IMR-90 (cell line): ENCODE measurements at regions not wholly inside any gene's neighbourhood (a gene's known extent, or its start where the extent isn't known, plus 50 kb on each side); places are given as distances from the start of the nearest gene placed in this dataset.

ENCODE experiments used
- ATAC-seq: fragments of 200-7000 bp; cut with Tn5 transposase; 2 replicates; pipeline ENCODE4 v1.9.1; 2020; ENCODE audit warnings: low read depth, mild to moderate bottlenecking, moderate library complexity
- BruUV-seq: library from RNA; stranded (reverse); fragments of 400-500 nt; replicated peaks from 2 replicates; lab custom pipeline; 2021; lab: Mats Ljungman, UMichigan
- CTCF ChIA-PET: fragments of 300-600 bp; formaldehyde crosslinking; extraction: SDS; loops from one replicate; lab custom pipeline; 2021; ENCODE audit warnings: antibody characterized with exemption; lab: Yijun Ruan, JAX
- POLR2A ChIA-PET: fragments of 300-600 bp; sonication (Branson Sonifier 250); formaldehyde crosslinking; loops from one replicate; lab custom pipeline; 2022; ENCODE audit warnings: antibody characterized with exemption; ENCODE audit not compliant: unreplicated experiment; lab: Charles Lee
- DNase-seq: peaks from one replicate; pipeline ENCODE4 v3.0.0; 2013
- H2AFZ ChIP-seq: replicated peaks from 2 replicates; pipeline ENCODE3; 2013; ENCODE audit warnings: low read length, mild to moderate bottlenecking; ENCODE audit not compliant: poor library complexity
- H2AK5ac ChIP-seq: 2 replicates; pipeline ENCODE4 v1.6.1; 2013; ENCODE audit warnings: low read depth, low read length, inconsistent platforms
- H2AK9ac ChIP-seq: replicated peaks from 2 replicates; pipeline ENCODE3; 2013; ENCODE audit warnings: mild to moderate bottlenecking, low read depth, low read length, moderate library complexity; ENCODE audit not compliant: poor library complexity
- H2BK120ac ChIP-seq: 2 replicates; pipeline ENCODE4 v1.6.1; 2013; ENCODE audit warnings: low read depth, low read length, inconsistent platforms
- H2BK15ac ChIP-seq: 3 replicates; pipeline ENCODE4 v1.6.1; 2013; ENCODE audit warnings: low read depth, low read length, inconsistent platforms
- H2BK20ac ChIP-seq: 2 replicates; pipeline ENCODE4 v1.6.1; 2013; ENCODE audit warnings: low read depth, mild to moderate bottlenecking, inconsistent platforms, low read length, moderate library complexity
- H2BK5ac ChIP-seq: 2 replicates; pipeline ENCODE4 v1.6.1; 2013; ENCODE audit warnings: mild to moderate bottlenecking, low read depth, low read length, inconsistent platforms; ENCODE audit not compliant: poor library complexity, severe bottlenecking
- H3K14ac ChIP-seq: replicated peaks from 2 replicates; pipeline ENCODE4 v1.6.1; 2013; ENCODE audit warnings: low read depth, low read length, inconsistent platforms
- H3K18ac ChIP-seq: 2 replicates; pipeline ENCODE4 v1.6.1; 2013; ENCODE audit warnings: low read depth, low read length, control low read depth
- H3K23ac ChIP-seq: 2 replicates; pipeline ENCODE4 v1.6.1; 2013; ENCODE audit warnings: low read depth, low read length, inconsistent platforms
- H3K27ac ChIP-seq: 2 replicates; pipeline ENCODE4 v1.5.1; 2013; ENCODE audit warnings: mild to moderate bottlenecking, control low read depth, low read length; ENCODE audit not compliant: insufficient read depth
- H3K27me3 ChIP-seq: 2 replicates; pipeline ENCODE4 v1.6.1; 2013; ENCODE audit warnings: low read length; ENCODE audit not compliant: control insufficient read depth, insufficient read depth
- H3K36me3 ChIP-seq: 2 replicates; pipeline ENCODE4 v1.6.1; 2013; ENCODE audit warnings: low read length, mixed read lengths; ENCODE audit not compliant: control insufficient read depth, insufficient read depth
- H3K4ac ChIP-seq: 2 replicates; pipeline ENCODE4 v1.6.1; 2013; ENCODE audit warnings: low read depth, low read length, inconsistent platforms
- H3K4me1 ChIP-seq: 2 replicates; pipeline ENCODE4 v1.6.1; 2013; ENCODE audit warnings: low read length, mixed read lengths; ENCODE audit not compliant: control insufficient read depth, insufficient read depth
- H3K4me2 ChIP-seq: 2 replicates; pipeline ENCODE4 v1.6.1; 2013; ENCODE audit warnings: low read depth, mild to moderate bottlenecking, control low read depth, low read length, moderate library complexity
- H3K4me3 ChIP-seq: 2 replicates; pipeline ENCODE4 v1.5.1; 2013; ENCODE audit warnings: low read depth, mild to moderate bottlenecking, control low read depth, low read length, moderate library complexity; ENCODE audit not compliant: insufficient read depth
- H3K56ac ChIP-seq: 2 replicates; pipeline ENCODE4 v1.6.1; 2013; ENCODE audit warnings: low read length, inconsistent platforms; ENCODE audit not compliant: insufficient read depth; ENCODE audit errors: extremely low read depth
- H3K79me1 ChIP-seq, 2 experiments: 2 replicates each; pipeline ENCODE4 v1.6.1; 2013; ENCODE audit warnings: low read length in 2 of 2, inconsistent platforms in 1 of 2, low read depth in 1 of 2
- H3K9ac ChIP-seq: 2 replicates; pipeline ENCODE4 v1.6.1; 2013; ENCODE audit warnings: low read depth, low read length, control low read depth
- H3K9me1 ChIP-seq: 2 replicates; pipeline ENCODE4 v1.6.1; 2013; ENCODE audit warnings: low read length, inconsistent platforms; ENCODE audit not compliant: insufficient read depth
- H3K9me3 ChIP-seq: 2 replicates; pipeline ENCODE4 v1.6.1; 2013; ENCODE audit warnings: low read length; ENCODE audit not compliant: control insufficient read depth, insufficient read depth
- H4K20me1 ChIP-seq: 2 replicates; pipeline ENCODE4 v1.6.1; 2013; ENCODE audit warnings: low read length, inconsistent platforms; ENCODE audit not compliant: insufficient read depth
- H4K5ac ChIP-seq: 2 replicates; pipeline ENCODE4 v1.6.1; 2013; ENCODE audit warnings: mild to moderate bottlenecking, low read depth, low read length, control low read depth
- H4K8ac ChIP-seq, 2 experiments: 2 replicates each; pipeline ENCODE4 v1.6.1; 2013; ENCODE audit warnings: low read depth in 2 of 2, low read length in 2 of 2, control low read depth in 1 of 2, inconsistent platforms in 1 of 2
- H4K91ac ChIP-seq: 2 replicates; pipeline ENCODE4 v1.6.1; 2013; ENCODE audit warnings: low read depth, low read length, inconsistent platforms; ENCODE audit not compliant: insufficient read depth
- BHLHE40 ChIP-seq: fragments of 150-350 bp; IDR thresholded peaks from 2 replicates; pipeline ENCODE4 v1.6.1; 2016; ENCODE audit warnings: mild to moderate bottlenecking, low read depth, low read length
- CEBPB ChIP-seq: IDR thresholded peaks from 2 replicates; pipeline ENCODE4 v1.6.1; 2012; ENCODE audit warnings: low read depth, low read length, improper control_type of control experiment
- CHD1 ChIP-seq: IDR thresholded peaks from 2 replicates; pipeline ENCODE4 v1.6.1; 2012; ENCODE audit warnings: low read depth, low read length, improper control_type of control experiment
- CTCF ChIP-seq: conservative IDR thresholded peaks from 2 replicates; pipeline ENCODE4 v1.5.1; 2012; ENCODE audit warnings: mild to moderate bottlenecking, low read depth, low read length, improper control_type of control experiment
- ELK1 ChIP-seq: fragments of 150-350 bp; IDR thresholded peaks from 2 replicates; pipeline ENCODE4 v1.6.1; 2016; ENCODE audit warnings: low read depth, mild to moderate bottlenecking, low read length, moderate library complexity, borderline replicate concordance
- FOS ChIP-seq: fragments of 150-350 bp; IDR thresholded peaks from 2 replicates; pipeline ENCODE4 v1.6.1; 2016; ENCODE audit warnings: low read depth, low read length
- MXI1 ChIP-seq: IDR thresholded peaks from 2 replicates; pipeline ENCODE4 v1.6.1; 2012; ENCODE audit warnings: low read depth, mild to moderate bottlenecking, low read length, moderate library complexity, borderline replicate concordance
- NFE2L2 ChIP-seq: fragments of 150-350 bp; IDR thresholded peaks from 2 replicates; pipeline ENCODE4 v1.6.1; 2016; ENCODE audit warnings: low read depth, mild to moderate bottlenecking, low read length
- RCOR1 ChIP-seq: IDR thresholded peaks from 2 replicates; pipeline ENCODE4 v1.6.1; 2012; ENCODE audit warnings: mild to moderate bottlenecking, low read length, improper control_type of control experiment; ENCODE audit not compliant: insufficient replicate concordance
- RFX5 ChIP-seq: IDR thresholded peaks from 2 replicates; pipeline ENCODE4 v1.8.0; 2012; ENCODE audit warnings: low read depth, mild to moderate bottlenecking, low read length, moderate library complexity
- USF2 ChIP-seq: fragments of 150-350 bp; IDR thresholded peaks from 2 replicates; pipeline ENCODE4 v1.6.1; 2017; ENCODE audit warnings: mild to moderate bottlenecking, antibody characterized with exemption, low read length, low read depth
- WGBS, 2 experiments: methylation state at CpG; one replicate each; pipeline versions ENCODE4 v1.1.5 to v1.1.7; 2013; ENCODE audit warnings: missing lambda C conversion rate in 2 of 2; ENCODE audit not compliant: insufficient read length in 1 of 2; ENCODE audit errors: extremely low coverage in 2 of 2; 5-methylcytosine and 5-hydroxymethylcytosine counted together
- dilution Hi-C: fragments of 300-500 bp; cut with HindIII; formaldehyde crosslinking; loops from one replicate; pipeline ENCODE4 v1.14.3; 2018; ENCODE audit warnings: low sequenced_read_pairs; ENCODE audit not compliant: unreplicated experiment
- in situ Hi-C: fragments of 300-500 bp; cut with MboI; formaldehyde crosslinking; loops from 3 replicates; pipeline ENCODE4 v1.14.3; 2019; ENCODE audit warnings: low sequenced_read_pairs, inconsistent platforms, mixed read lengths
- intact Hi-C: fragments of 100-400 bp; cut with micrococcal nuclease; formaldehyde crosslinking; loops from 2 replicates; pipeline ENCODE4 v1.10.0; 2022

- H2AK9ac ChIP-seq, result no peak overlapping the region
- BruUV-seq, result no TSS peak
- peaks cover 39% of the 10 kb centered on the region for H3K9me3 ChIP-seq
- ATAC-seq (no peak), DNase-seq (no peak)
- in situ Hi-C loops, result no loop called here
- no peak overlapping the region for H2BK5ac ChIP-seq
- no peak for TF ChIP-seq RCOR1
- no peak for TF ChIP-seq MXI1
- TF ChIP-seq NFE2L2, result no peak
- TF ChIP-seq FOS, result no peak
- TF ChIP-seq USF2, result no peak
- TF ChIP-seq CHD1, result no peak
- no peak for TF ChIP-seq CTCF
- TF ChIP-seq BHLHE40, result no peak
- no peak for TF ChIP-seq ELK1
- no peak for TF ChIP-seq CEBPB
- no peak for TF ChIP-seq RFX5
- intact Hi-C loops, result no loop called here
- H3K4me3 ChIP-seq, result no peak overlapping the region
- no peaks in the 10 kb centered on the region for H3K9me1 ChIP-seq
- no peak overlapping the region for H3K56ac ChIP-seq
- H3K27me3 ChIP-seq, result no peaks in the 10 kb centered on the region
- H3K23ac ChIP-seq, result no peak overlapping the region
- H4K91ac ChIP-seq, result no peak overlapping the region
- H3K4me1 ChIP-seq, result no peaks in the 10 kb centered on the region
- no peak overlapping the region for H4K8ac ChIP-seq
- CTCF ChIA-PET, result no interaction called here
- no peak overlapping the region for H3K9ac ChIP-seq
- no peak overlapping the region for H3K18ac ChIP-seq
- POLR2A ChIA-PET, result no interaction called here
- no peaks in the 10 kb centered on the region for H3K79me1 ChIP-seq
- no peak overlapping the region for H3K14ac ChIP-seq
- no peak overlapping the region for H2BK20ac ChIP-seq
- no peak overlapping the region for H2BK120ac ChIP-seq
- no peak overlapping the region for H3K27ac ChIP-seq
- no peak overlapping the region for H3K4me2 ChIP-seq
- H2AK5ac ChIP-seq, result no peak overlapping the region
- H4K20me1 ChIP-seq, result no peaks in the 10 kb centered on the region
- dilution Hi-C loops, result no loop called here
- H2AFZ ChIP-seq, result no peak overlapping the region
- no CpG with 5 or more reads among the region's 7 CpGs for WGBS, 2 experiments
- no peak overlapping the region for H2BK15ac ChIP-seq
- H3K36me3 ChIP-seq, result no peaks in the 10 kb centered on the region
- no peak overlapping the region for H4K5ac ChIP-seq
- no peak overlapping the region for H3K4ac ChIP-seq
Measured at GRCh38 chr5:2170761-2171160, 288.0 kb upstream of the IRX4 start.
